Limb (tissue), 2 donors: ENCODE measurements at regions not wholly inside any gene's neighbourhood (a gene's known extent, or its start where the extent isn't known, plus 50 kb on each side); places are given as distances from the start of the nearest gene placed in this dataset.
"Not testable (repeated sequence)": the region's sequence is repeated elsewhere in the genome, so short reads cannot be mapped to it uniquely, and the experiment has no call there.

Experiments
- DNase-seq, 2 donors: peaks; one replicate each; pipeline ENCODE4 v3.0.0-alpha.2; 2016; ENCODE audit errors: extremely low spot score in 2 of 2

DNA sequence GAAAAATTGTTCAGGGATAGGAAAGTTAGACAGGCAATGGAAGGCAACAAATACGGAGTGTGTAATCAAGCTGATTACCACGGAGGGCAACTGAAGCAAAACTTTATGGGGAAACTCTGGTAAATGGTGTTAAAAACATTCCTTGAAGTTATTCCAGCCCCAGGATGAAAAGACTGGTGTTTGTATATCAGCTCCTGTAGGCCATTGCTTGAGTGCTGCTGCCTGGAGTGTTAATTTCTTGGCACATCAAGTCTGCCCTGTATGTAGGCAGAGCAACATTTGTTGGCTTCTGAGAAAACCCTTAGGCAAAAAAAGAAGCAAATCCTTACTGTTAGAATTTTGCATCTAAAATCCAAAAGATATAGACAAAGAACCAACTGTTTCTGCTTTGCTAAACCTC lies 686.5 kb upstream of the ACO1 start:
- DNase-seq: no peak

DNA sequence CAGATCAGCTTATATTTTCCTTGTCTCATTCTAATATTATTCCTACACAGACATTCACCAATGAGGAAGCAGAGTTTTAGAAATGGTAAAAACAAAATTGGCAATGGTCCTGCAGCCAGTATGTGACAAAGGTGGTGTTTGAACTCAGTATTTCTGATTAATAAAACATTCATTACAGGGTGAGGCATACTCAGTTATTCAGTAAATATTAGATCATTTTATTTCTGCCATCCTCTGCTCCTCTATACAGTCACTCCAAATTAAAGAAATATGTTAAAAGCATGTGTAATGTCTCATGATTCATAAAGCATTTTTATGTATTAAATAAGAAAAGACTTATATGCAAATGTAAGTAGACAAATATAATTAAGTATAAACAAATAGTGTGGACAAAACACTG lies 684.6 kb upstream of the ACO1 start:
- no peak for DNase-seq

DNA sequence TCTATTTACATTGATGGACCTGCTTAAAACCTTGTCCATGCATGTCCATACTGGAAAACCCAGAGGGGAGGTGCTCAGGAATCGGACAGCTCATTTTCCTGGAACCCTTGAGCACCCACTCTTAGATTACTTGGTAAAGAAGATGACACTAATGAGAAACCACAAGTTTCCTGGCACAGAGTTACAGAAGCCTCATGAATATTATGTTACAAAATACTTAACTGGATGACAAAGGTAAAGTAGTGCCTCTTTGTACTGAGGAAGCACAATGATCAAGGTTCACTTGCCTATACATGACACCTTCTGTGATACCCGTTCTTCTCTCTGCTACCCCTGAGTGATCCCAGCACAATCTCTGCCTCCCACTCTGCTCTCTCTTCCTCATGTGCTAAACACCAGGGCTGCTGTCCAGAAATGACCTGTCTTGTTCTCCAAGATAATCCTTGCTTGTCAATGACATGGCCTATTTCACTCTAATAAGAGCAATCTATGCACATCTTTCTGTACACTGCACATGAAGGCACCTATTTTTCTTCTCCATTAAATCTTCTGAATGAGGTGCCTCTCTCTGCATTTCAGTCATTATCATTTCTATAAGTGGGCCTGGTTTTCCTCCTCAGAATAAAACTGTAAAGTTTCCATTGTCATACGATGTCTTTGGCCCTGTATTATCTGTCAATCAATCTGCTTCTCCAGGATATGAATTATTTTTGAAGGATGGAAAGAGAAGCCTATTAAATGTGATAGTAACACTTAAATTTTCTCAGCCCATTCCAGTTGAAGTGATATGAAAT lies 684.0 kb upstream of the ACO1 start:
- DNase-seq: no peak

DNA sequence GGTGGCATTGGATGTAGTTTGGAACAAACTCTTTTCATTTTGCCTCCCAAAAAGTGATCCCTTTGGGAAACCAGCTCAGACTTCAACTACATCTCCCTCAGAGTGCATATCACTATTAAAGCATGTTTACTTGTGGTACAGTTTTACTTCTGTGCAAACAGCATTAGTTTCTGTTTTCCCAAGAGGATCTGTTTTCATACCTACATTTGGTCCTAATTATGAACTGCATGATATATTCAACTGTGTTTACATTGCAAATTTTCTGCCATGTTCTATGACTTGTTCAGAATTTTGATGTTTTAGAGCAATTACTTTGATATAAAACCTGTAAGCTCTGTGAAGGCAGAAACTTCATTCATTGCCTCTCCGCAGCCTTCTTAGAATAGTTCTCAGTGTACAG lies 681.5 kb upstream of the ACO1 start:
- DNase-seq: no peak

GRCh38 chr9:31715250-31715649 lies 669.2 kb upstream of the ACO1 start:
- DNase-seq: peak; percentile 14 to 34

DNA sequence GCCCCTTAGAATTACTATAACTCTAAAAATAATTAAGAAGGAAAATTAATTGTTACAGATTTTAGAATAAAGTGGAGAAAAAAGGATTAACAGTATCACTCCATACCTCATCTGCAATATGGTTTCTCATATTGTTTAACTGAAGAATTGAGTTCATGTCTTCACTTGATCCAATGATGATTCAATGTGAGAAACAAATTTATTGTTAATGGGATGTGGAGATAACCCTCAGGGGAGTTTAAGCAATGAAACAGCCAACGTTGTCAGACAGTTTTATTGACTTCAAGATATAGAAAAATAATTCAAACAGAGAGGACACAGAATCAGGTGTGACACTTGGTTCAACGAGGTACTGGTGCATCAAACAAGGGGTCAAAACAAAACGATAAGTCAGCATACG lies 665.2 kb upstream of the ACO1 start:
- DNase-seq: no peak

DNA sequence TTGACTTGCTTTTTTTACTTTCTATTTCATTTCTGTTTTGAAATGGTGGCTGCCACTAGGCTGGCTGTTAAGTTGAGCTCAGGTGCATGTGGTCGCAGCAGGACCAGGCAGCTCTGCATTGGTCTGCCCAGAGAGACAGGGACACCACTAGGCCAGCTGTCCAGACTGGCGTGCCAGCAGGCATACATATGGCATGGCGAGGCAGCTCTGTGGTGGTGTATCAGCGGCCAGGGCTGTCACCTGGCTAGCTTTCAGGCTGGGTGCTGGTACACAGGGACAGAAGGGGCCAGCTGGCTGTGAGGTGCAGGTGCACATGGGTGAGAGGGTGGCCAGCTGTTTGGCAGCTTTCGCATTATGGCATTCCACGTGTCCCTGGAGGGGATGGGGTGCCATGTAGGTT lies 654.0 kb upstream of the ACO1 start:
- DNase-seq: no peak

DNA sequence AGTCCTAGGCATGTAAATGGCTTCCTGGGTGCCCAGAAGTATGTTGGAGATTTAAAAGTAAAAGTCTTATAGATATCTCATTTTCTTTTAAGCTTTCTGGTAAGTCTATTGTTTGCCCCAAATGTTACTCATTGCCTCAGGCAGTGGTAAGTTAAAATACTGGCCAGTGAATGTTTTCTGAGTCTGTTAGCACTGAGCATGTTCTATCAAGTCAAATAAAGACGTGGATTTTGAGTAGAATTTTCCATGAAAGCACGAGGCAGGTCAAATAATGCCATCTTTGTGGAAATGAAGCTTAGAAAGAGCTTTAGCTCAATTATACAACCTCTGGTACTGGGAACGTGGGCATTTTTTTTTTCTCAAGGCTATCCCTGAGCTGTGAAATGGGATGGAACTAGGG lies 651.3 kb upstream of the ACO1 start:
- DNase-seq: no peak

DNA sequence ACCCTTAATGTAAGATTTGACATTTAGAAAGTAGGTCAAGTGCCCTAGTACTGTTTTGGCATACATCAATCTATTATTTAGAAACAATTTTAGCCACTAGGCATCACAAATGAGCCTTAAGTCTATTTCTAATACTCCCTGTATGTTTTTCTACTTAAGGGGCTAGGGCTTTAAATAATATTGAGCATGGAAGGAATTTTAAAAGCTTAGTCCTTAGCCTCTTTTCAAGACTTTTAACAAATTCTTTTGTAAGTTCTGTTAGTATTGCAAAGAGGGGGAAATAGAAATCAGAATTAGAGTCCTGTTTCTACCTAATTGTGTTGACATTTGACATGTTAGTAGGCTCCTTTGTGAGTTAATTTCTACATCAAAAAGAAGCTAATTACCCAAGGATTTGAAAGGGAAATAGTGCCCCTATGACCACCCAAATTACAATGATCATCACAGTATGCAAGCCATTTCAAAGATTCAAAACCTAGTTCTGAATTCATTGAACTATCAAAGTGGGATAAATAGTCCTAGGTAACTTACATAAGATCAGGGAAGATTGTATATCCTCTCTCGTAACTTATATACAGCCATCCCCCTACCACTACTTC lies 647.8 kb upstream of the ACO1 start:
- DNase-seq: no peak

- no peak for DNase-seq
These were observed 643.7 kb upstream of the ACO1 start for GRCh38 chr9:31740705-31741104.

- DNase-seq: no peak
These were observed 639.9 kb upstream of the ACO1 start for GRCh38 chr9:31744589-31744988.

- DNase-seq: no peak
These were observed 639.0 kb upstream of the ACO1 start for GRCh38 chr9:31745468-31745867.

GRCh38 chr9:31745886-31746285 lies 638.6 kb upstream of the ACO1 start:
- DNase-seq: no peak

GRCh38 chr9:31753756-31754155 lies 630.7 kb upstream of the ACO1 start:
- DNase-seq: no peak

GRCh38 chr9:31759703-31760102 lies 624.7 kb upstream of the ACO1 start:
- DNase-seq: no peak

GRCh38 chr9:31774021-31774420 lies 610.4 kb upstream of the ACO1 start:
- not testable (repeated sequence) for DNase-seq

DNA sequence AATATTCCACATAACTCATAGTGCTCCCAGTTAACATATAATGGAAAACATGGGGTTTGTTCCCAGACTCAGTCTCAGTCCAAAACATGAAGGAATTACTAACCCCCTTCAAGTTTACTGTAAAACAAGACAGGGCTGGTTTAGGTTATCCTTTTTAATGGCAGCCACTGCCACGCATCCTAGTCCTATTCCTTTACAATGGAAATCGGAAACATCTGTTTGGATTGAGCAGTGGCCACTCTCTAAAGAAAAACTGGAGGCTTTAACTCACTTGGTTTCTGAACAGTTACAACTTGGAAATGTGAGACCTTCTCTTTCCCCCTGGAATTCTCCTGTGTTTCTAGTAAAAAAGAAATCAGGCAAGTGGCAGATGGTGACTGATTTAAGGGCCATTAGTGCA lies 609.9 kb upstream of the ACO1 start:
- peak in 1 of 2 donors; percentile 34 for DNase-seq

DNA sequence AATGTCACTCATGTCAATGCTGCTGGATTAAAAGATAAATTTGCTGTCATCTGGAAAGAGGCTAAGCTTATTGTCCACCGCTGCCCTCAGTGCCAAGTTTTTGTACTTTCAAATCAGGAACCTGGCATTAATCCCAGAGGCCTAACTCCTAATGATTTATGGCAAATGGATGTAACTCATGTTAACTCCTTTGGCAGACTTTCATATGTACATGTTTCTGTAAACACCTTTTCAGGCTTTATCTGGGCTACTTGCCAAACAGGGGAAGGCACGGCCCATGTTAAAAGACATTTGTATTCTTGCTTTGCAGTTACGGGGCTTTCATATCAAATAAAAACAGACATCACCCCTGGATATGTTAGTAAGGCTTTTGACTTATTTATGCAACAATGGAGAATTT lies 608.0 kb upstream of the ACO1 start:
- no peak for DNase-seq

DNA sequence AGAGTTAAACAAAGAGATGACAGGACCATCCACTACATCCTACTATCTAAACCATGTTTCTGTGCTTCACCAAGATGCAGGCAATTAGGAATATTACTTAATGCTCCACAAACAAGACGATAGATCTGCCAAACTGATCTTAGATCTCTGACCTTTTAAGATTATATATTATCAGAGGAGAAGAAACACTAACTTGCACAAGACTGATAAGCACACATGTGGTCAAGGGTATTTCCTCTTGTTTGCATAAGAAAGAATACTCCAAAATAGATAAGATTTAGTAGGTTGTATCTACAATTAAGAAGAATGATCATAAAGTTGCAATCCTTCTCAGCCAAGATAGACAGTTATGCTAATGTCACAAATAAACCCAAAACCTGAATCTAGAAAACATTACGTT lies 601.0 kb upstream of the ACO1 start:
- no peak for DNase-seq

- DNase-seq: no peak
These were observed 593.7 kb upstream of the ACO1 start for GRCh38 chr9:31790720-31791119.

DNA sequence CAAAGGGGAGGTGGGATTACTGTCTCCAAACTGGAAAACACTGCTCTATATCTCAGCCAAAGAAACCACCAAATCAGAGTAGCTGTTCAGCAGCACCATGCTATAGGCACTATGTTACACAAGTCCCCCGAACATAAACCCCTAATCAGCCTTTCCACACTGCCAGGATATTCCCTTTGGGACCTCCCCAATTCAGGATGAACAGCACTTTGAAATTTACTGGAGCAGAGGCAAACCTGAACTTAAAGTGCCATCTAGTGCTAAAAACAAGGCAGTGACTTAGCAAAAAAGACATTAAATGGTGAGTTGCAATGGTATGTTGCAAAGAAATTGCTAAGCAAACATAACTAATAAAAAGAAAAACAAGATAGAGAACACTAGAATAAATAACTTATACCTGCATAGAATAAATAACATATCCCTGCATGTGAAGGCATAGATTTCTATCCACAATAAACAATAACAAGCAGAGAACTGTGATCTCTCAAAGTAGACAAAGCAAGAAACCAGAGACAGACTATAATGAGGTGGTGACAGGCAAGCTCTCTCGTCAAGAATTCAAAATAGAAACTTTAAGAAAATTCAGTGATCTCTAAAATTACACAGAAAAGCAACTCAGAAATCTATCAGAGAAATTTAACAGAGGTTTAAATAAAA lies 584.4 kb upstream of the ACO1 start:
- DNase-seq: peak in 1 of 2 donors; percentile 6

- no peak for DNase-seq
These were observed 576.7 kb upstream of the ACO1 start for GRCh38 chr9:31807574-31808256.
